Heart left ventricle (tissue), 13 donors: ENCODE measurements at regions not wholly inside any gene's neighbourhood (a gene's known extent, or its start where the extent isn't known, plus 50 kb on each side); places are given as distances from the start of the nearest gene placed in this dataset.

Experiments
- CTCF ChIP-seq, 12 donors: fragments of 200-600 bp; sonication (generic) in 4 of 12; IDR thresholded peaks; one replicate each; pipeline versions ENCODE4 v1.5.0 to v1.8.0; 2018 to 2022; ENCODE audit warnings: antibody characterized with exemption in 12 of 12, mild to moderate bottlenecking in 5 of 12
- POLR2A ChIP-seq, 2 donors: fragments of 450-650 bp; IDR thresholded peaks; one replicate each; pipeline ENCODE4 v1.6.1; 2017; ENCODE audit warnings: antibody characterized with exemption in 2 of 2, mild to moderate bottlenecking in 2 of 2, moderate library complexity in 2 of 2
- donor health status: ischemic (EF 13 %, LVEDD 7.1; RV severe dilation, severe dysfunction).
- donor health status: DM: no; HTN: yes; CAD: no.
- donor health status: DM: no; HTN: no; CAD: no.
- donor health status: ischemic (EF 25% LVEDD 6.9; RV normal size, moderate dysfunction).
- donor health status: ischemic (EF 25% LVEDD 5.7; RV mildly dilated, moderate dysfunction).
- donor health status: ischemic (EF 35%, LVEDD 5.7; RV mildly dilated, moderate dysfunction).
- donor health status: nonischemic (EF 11% LVEDD 7.7; RV severe dilation, severe dysfunction).
- donor health status: DM: yes; HTN: yes; CAD: no.
- donor health status: PGD.
- donor health status: ischemic (EF 29% LVEDD 5.4; RV normal size, mild dysfunction).
- donor health status: nonischemic (EF 23%, LVEDD 6.1; RV moderate dilation, normal function).

GRCh38 chr16:65843941-65844340, 522.5 kb upstream of the CDH5 start:
- TF ChIP-seq CTCF (IDR thresholded peaks at IDR 0.05) = no peak
- TF ChIP-seq POLR2A (IDR thresholded peaks at IDR 0.05) = no peak
